Esophagus squamous epithelium (tissue), 5 donors: ENCODE measurements at regions not wholly inside any gene's neighbourhood (a gene's known extent, or its start where the extent isn't known, plus 50 kb on each side); places are given as distances from the start of the nearest gene placed in this dataset.

Experiments used
- DNase-seq: peaks from one replicate; lab custom pipeline; 2025; lab: John Stamatoyannopoulos, UW
- H3K27ac ChIP-seq, 4 donors: fragments of 200-600 bp; sonication (generic); one replicate each; pipeline ENCODE4 v1.5.1; 2016 to 2019; ENCODE audit warnings: mild to moderate bottlenecking in 1 of 4
- H3K27me3 ChIP-seq, 4 donors: fragments of 200-600 bp; sonication (generic); 1 replicate in 3 of 4; 2 replicates in 1 of 4; pipeline versions ENCODE4 v1.5.1 to v1.6.0; 2017 to 2021; ENCODE audit warnings: antibody characterized with exemption in 1 of 4
- H3K36me3 ChIP-seq, 3 donors: fragments of 200-600 bp; sonication (generic); one replicate each; pipeline ENCODE4 v1.5.1; 2016 to 2019
- H3K4me1 ChIP-seq, 3 donors: fragments of 200-600 bp; sonication (generic); one replicate each; pipeline ENCODE4 v1.5.1; 2017 to 2019
- H3K4me3 ChIP-seq, 4 donors: fragments of 200-600 bp; sonication (generic); 1 replicate in 3 of 4; 2 replicates in 1 of 4; pipeline ENCODE4 v1.5.1; 2016 to 2019; ENCODE audit warnings: mild to moderate bottlenecking in 2 of 4, moderate library complexity in 1 of 4
- H3K9me3 ChIP-seq, 3 donors: fragments of 200-600 bp; sonication (generic); one replicate each; pipeline ENCODE4 v1.5.1; 2016 to 2019
- CTCF ChIP-seq, 6 experiments: fragments of 450-650 bp in 4 of 6; fragments of 200-600 bp in 2 of 6; sonication (generic) in 2 of 6; IDR thresholded peaks; one replicate each; pipeline ENCODE4 v1.5.1; 2016 to 2019; ENCODE audit warnings: antibody characterized with exemption in 6 of 6, mild to moderate bottlenecking in 4 of 6, moderate library complexity in 4 of 6
- POLR2A ChIP-seq, 4 donors: fragments of 450-650 bp; IDR thresholded peaks; one replicate each; pipeline ENCODE4 v1.6.1; 2017; ENCODE audit warnings: antibody characterized with exemption in 4 of 4, mild to moderate bottlenecking in 4 of 4, moderate library complexity in 3 of 4
- whole genome bisulfite sequencing, 2 donors: methylation state at CpG; one replicate each; pipeline ENCODE4 v1.1.5; 2018; 5-methylcytosine and 5-hydroxymethylcytosine counted together
- intact Hi-C: fragments of 100-400 bp; cut with DNase I; formaldehyde crosslinking; loops from one replicate; pipeline ENCODE4 v1.15.0; 2022
- donor health status: DM: yes; HTN: yes; CAD: no.

- no peaks in the 10 kb centered on the region for H3K4me1 ChIP-seq
- TF ChIP-seq CTCF (IDR thresholded peaks at IDR 0.05) (no peak), POLR2A (IDR thresholded peaks at IDR 0.05) (no peak)
- H3K27me3 ChIP-seq = peaks cover 0 to 3% (median 0%) of the 10 kb centered on the region in 4 donors
- no peaks in the 10 kb centered on the region for H3K9me3 ChIP-seq
- no peaks in the 10 kb centered on the region for H3K36me3 ChIP-seq
- H3K27ac ChIP-seq = no peak overlapping the region
- WGBS, 2 donors = 70 to 94% methylated on average over 1 of the region's 1 CpG
- H3K4me3 ChIP-seq = no peak overlapping the region
- DNase-seq = no peak
- intact Hi-C loops = no loop called here
These were observed 181.1 kb upstream of the C16orf82 start for GRCh38 chr16:26885674-26886073.

- no peaks in the 10 kb centered on the region for H3K4me1 ChIP-seq
- H3K36me3 ChIP-seq = no peaks in the 10 kb centered on the region
- TF ChIP-seq POLR2A (IDR thresholded peaks at IDR 0.05) (no peak), CTCF (IDR thresholded peaks at IDR 0.05) (no peak)
- H3K27ac ChIP-seq = no peak overlapping the region
- intact Hi-C loops = no loop called here
- no peaks in the 10 kb centered on the region for H3K27me3 ChIP-seq
- WGBS, 2 donors = 58 to 63% methylated on average over 2 of the region's 2 CpGs
- H3K4me3 ChIP-seq = no peak overlapping the region
- H3K9me3 ChIP-seq = no peaks in the 10 kb centered on the region
- DNase-seq = no peak
These were observed 177.0 kb upstream of the C16orf82 start for GRCh38 chr16:26889740-26890139.

- no peaks in the 10 kb centered on the region for H3K9me3 ChIP-seq
- TF ChIP-seq POLR2A (IDR thresholded peaks at IDR 0.05) = no peak
- TF ChIP-seq CTCF (IDR thresholded peaks at IDR 0.05) = no peak
- H3K27me3 ChIP-seq = no peaks in the 10 kb centered on the region
- no peaks in the 10 kb centered on the region for H3K36me3 ChIP-seq
- DNase-seq = no peak
- no peaks in the 10 kb centered on the region for H3K4me1 ChIP-seq
- intact Hi-C loops = no loop called here
- no peak overlapping the region for H3K4me3 ChIP-seq
- H3K27ac ChIP-seq = no peak overlapping the region
These were observed 168.5 kb upstream of the C16orf82 start for GRCh38 chr16:26898200-26898599.

DNA sequence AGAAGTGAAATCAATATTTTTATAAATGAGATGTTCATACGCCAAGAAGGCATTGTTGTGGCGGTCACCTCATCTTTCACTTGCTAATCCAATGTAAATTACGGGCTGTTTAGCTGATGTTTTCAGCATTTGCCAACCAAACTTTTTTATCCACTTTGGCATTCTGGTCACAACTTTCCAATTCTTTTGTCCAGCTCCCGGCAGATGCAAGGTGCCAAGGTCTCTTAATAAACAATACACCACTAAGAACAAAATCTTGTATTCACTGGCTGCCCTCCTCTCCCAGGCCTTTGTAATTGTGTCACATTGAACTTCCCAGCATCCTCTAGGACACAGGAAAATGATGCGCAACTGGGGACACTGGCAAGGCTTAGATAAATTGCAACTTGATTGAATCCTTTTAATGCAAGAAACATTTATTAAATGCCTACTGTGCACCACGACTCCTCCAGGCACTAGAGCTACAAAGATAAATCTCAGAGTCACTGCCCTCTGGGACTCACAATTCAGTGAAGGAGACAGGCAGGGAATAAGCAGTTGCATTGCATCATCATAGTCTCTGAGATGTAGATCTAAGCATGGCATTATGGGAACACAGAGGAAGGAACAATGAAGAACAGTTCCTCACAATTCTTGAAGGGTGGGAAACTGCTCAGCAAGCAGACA, 165.4 kb upstream of the C16orf82 start:
- WGBS, 2 donors = 77 to 81% methylated on average over 6 of the region's 6 CpGs
- H3K27me3 ChIP-seq = no peaks in the 10 kb centered on the region
- H3K27ac ChIP-seq = no peak overlapping the region
- H3K4me3 ChIP-seq = no peak overlapping the region
- TF ChIP-seq POLR2A (IDR thresholded peaks at IDR 0.05) (no peak), CTCF (IDR thresholded peaks at IDR 0.05) (no peak)
- no peak for DNase-seq
- H3K36me3 ChIP-seq = no peaks in the 10 kb centered on the region
- no peaks in the 10 kb centered on the region for H3K9me3 ChIP-seq
- intact Hi-C loops = no loop called here
- no peaks in the 10 kb centered on the region for H3K4me1 ChIP-seq

GRCh38 chr16:26901983-26902382, 164.7 kb upstream of the C16orf82 start:
- no peaks in the 10 kb centered on the region for H3K27me3 ChIP-seq

More at GRCh38 chr16:26901983-26902382, 164.7 kb upstream of the C16orf82 start:
- TF ChIP-seq POLR2A (IDR thresholded peaks at IDR 0.05) (no peak), CTCF (IDR thresholded peaks at IDR 0.05) (no peak)
- intact Hi-C loops = no loop called here
- DNase-seq = no peak
- Histone ChIP-seq H3K27ac (no peak overlapping the region), H3K36me3 (no peaks in the 10 kb centered on the region), H3K4me3 (no peak overlapping the region), H3K4me1 (no peaks in the 10 kb centered on the region), H3K9me3 (no peaks in the 10 kb centered on the region)
